Anterior cingulate cortex (tissue), 58 donors: ENCODE measurements at regions not wholly inside any gene's neighbourhood (a gene's known extent, or its start where the extent isn't known, plus 50 kb on each side); places are given as distances from the start of the nearest gene placed in this dataset.
"Not testable (repeated sequence)": the region's sequence is repeated elsewhere in the genome, so short reads cannot be mapped to it uniquely, and the experiment has no call there.

Experiments
- DNase-seq, 58 donors: peaks; one replicate each; lab custom pipeline; 2025; lab: John Stamatoyannopoulos, UW

DNA sequence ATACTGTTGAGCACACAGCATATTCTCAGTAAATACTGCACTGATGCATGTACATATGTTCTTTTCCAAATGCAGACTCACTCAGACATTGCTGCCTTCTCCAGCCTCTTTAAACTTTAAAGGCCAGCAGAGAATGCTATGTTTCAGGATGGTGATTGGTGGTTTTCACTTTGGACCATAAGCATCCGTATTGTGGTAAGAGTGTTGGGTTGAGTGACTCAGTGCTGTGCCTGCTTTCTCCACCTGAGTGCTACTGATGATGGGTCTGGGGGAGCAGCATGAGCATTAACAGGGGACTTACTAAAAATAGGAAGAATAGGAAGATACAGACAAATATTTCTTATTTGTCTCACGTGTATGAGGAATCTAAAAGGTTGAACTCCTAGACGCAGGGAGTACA lies 56.3 kb upstream of the ZNF92 start:
- no peak for DNase-seq

DNA sequence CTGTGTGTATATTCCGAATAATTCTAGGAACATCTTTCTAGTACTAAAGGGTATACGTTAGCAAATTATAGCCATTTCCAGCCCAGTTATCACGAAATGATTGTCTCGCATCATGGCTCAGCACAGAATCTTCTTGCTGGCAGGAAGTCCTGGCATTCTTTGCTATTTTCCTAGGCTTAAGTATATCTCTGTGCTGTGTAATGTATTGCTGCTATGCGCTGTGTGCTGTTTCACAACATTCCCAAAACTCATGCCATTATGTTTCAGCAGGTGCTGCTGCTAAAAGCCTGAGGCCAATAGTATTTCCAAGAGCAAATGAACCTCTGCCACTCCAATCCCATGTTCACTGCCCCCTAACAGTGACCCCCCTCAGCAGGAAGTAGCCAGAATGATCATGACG lies 62.9 kb upstream of the ZNF92 start:
- DNase-seq: no peak

DNA sequence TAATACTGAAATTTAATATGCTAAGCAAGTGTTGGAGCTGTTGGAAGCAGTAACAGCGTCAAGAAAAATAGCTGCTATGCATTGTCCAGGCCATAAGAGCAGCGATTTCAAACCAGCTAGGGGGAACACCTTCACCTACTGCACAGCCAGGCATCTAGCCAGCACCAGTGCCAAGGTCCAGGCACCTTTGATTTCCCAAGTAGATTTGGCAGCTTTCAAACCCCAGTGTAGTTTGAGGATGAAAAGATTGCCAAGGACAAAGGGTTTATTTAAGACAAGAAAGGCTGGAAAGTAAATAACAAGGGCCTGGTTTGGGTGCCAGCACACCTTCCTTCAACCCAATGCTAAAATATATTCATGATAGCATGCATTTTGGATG lies 65.4 kb upstream of the ZNF92 start:
- DNase-seq: no peak

DNA sequence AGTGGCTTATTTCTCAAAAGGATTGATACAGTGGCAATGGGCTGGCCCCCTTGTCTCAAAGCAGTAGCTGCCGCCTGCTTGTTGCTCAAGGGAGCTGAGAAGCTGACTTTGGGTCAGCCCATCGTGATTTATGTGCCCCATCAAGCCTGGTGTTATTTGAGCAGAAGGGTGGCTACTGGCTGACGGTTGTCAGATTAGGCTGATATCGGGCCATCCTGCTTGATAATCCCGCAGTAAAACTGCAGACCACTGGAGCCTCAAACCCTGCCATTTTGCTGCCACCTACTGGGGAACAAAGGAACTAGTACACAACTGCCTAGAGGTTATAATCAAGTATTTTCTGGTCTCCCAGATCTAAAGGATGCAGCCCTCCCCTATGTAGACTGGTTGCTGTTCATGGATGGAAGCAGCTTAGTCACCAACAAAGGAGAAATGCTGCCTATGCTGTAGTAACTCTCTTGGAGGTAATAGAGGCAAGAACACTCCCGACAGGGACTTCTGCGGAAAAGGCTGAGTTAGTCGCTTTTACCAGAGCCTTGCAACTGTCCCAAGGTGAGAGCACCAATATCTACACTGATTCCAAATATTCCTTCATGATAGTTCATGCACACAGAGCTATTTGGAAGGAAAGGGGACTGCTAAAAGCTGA lies 65.9 kb upstream of the ZNF92 start:
- peak in 46 of 58 donors; percentile 1 to 66 (median 14) for DNase-seq

DNA sequence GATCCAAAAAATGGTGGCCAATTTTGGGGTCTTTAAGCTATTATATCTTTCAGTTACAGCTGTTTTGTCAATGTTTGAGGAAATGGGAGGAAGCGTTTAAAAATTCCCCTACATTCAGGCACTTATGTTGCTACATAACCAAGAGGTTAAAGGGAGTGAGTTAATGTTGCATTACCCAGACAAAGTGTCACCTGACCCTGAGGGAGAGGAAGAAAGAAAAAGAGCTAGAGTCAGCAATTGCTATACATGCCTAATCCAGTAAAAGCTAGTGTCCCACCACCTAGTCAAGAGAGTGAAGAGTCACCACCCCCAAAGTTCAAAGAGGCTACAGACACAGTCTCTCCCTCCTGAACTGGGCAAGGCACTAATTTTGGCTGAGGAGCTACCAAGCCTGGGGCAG lies 69.5 kb upstream of the ZNF92 start:
- no peak for DNase-seq

DNA sequence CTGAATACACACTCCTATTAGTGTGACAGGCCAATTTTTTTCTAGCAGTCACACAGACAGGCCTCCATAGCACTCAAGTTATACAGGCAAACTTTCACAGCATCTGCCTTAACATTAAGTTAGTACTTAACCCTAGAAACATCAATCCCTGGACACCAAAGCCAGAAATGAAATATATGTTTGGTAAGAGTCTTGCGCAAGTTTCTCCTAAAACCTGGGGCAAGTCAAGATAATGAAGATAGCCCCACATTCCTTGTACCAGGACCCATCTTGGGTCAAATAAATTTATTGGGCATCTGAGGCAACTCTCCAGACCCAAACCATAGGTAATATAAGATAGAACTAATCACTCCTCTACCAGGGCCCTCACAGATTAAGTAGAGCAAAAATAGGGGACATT lies 70.8 kb upstream of the ZNF92 start:
- no peak for DNase-seq

DNA sequence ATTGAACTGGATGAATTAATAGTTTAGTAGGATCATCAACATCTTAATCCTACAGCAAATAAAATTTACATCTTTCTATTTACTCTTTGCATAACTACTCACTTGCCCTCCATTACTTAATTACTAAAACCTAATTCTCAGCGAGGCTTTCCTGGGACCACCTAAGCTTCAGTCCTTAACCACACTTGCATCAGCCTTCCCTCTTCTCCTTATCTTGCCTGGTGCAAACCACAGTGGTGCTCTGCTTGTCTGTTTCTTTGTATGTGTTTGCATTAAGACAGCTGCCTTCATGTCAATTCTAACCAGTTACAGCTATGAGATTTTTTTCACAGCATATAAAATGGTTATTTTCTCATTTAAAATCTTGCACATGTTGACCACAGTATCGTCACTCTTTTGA lies 72.6 kb upstream of the ZNF92 start:
- DNase-seq: no peak

DNA sequence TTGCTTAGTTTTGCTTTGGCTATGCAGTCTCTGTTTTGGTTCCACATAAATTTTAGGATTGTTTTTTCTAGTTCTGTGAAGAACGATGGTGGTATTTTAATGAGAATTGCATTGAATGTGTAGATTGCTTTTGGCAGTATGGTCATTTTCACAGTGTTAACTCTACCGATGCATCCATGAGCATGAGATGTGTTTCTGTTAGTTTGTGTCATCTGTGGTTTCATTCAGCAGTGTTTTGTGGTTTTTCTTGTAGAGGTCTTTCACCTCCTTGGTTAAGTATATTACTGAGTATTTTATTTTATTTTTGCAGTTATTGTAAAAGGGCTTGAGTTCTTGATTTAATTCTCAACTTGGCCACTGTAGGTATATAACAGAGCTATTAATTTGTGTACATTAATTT lies 78.2 kb upstream of the ZNF92 start:
- no peak for DNase-seq

DNA sequence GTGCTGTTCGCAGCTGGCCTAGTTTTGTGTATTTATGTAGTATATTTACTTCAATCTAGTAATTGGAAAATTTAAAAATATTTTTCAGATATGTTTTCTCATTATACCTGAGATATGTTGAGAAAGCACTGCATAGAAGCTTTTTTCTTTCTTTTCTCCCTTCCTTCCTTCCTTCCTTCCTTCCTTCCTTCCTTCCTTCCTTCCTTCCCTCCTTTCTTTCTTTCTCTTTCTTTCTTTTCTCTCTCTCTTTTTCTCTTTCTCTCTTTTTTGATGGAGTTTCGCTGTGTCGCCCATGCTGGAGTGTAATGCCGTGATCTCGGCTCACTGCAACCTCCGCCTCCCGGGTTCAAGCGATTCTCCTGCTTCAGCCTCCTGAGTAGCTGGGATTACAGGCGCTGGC lies 83.3 kb upstream of the ZNF92 start:
- not testable (repeated sequence) for DNase-seq

DNA sequence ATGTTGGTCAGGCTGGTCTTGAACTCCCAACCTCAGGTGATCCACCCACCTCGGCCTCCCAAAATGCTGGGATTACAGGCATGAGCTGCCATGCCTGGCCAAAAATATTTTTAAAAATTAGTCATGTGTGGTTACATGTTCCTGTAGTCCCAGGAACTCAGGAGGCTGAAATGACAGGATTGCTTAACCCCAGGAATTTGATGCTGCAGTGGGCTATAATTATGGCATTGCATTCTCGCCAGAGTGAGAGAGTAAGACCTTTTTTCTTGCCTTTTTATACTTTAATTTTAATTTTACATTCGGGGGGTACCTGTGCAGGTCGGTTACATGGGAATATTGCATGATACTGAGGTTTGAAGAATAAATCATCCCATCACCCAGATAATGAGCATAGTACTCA lies 86.6 kb upstream of the ZNF92 start:
- DNase-seq: no peak

DNA sequence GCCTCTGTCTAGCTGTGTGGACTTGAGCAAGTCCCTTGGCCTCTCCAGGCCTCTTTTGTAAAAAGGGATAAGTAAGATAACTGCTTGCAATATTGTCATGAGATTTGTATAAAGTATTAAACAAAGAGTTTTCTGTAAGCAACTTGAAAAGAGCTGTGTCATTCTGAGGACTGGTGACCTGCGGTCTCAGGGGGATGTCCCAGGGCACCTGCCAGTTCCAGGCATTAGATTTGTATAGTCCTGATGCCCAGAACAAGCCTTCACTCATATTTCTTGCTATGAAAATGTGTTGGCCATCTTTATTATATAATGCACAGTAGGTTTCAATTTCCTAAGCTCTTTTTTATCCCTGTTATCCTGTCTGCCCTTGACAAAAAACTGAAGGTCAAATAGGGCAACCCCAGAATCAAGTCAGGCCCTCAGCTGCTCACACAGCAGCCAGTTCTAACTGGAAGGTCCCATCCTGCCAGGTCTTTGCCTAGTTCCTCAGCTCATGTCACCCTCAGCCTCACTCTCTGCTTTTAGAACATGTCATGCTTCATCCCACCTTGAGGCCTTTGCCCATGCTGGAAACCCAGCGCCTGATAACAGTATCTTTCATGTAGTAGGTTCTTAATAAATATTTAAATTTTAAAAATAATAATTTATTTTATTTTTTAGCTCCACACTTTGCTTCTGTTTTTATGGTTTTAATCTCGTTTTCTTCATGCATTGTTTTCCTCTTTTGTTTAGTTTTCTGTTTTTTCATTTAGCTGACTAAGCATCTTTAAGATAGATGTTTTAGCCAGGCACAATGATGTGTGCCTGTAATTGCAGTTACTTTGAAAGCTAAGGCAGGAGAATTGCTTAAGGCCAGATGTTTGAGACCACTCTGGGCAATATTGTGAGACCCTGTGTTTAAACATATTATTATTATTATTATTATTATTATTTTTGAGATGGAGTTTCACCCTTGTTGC lies 87.5 kb upstream of the ZNF92 start:
- DNase-seq: no peak

DNA sequence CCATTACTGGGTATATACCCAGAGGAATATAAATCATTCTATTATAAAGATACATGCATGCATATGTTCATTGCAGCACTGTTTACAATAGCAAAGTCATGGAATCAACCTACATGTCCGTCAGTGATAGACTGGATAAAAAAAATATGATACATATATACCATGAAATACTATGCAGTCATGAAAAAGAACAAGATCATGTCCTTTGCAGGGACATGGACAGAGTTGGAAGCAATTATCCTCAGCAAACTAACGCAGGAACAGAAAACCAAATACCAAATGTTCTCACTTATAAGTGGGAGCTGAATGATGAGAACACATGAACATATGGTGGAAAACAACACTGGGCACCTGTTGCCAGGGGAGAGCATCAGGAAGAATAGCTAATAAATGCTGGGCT lies 88.4 kb upstream of the ZNF92 start:
- not testable (repeated sequence) for DNase-seq

DNA sequence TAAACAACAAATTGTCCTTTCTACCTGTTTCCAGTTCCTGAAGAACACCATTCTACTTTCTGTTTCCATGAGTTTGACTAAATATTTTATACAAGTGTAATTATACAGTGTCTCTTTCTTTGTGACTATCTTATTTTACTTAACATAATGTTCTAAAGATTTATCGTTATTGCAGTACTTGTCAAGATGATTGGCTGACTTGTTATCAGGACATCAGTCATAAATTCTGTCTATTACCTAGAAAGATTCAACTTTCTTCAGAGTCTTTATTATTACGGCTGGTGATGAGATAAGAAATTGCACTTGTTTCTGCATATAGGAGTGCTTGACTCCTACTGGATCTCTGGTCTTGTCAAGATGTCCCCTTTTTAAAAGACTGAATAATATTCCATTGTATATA lies 93.9 kb upstream of the ZNF92 start:
- no peak for DNase-seq

DNA sequence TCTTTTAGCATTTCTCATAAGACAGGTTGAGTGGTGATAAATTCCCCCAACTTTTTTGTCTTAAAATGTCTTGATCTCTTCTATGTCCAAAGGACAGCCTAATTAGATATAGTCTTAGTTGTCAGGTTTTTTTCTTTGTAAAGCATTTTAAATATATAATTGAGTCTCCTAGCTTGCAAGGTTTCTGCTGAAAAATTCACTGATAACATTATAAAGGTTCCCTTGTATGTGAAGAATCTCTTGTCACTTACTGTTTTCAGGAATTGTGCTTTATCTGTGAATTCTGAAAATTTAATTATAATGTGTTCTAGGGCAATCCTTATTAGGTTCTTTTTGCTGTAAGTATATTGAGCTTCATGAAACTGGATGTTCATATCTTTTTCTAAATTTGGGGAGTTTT lies 96.8 kb upstream of the ZNF92 start:
- no peak for DNase-seq

DNA sequence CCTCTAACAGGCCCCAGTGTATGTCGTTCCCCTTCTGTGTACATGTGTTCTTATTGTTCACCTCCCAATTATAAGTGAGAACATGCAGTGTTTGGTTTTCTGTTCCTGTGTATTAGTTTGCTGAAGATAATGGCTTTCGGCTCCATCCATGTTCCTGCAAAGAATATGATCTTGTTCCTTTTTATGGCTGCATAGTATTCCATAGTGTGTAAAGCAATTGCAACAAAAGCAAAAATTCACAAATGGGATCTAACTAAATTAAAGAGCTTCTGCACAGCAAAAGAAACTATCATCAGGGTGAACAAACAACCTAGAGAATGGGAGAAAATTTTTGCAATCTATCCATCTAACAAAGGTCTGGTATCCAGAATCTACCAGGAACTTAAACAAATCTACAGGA lies 102.2 kb upstream of the ZNF92 start:
- DNase-seq: not testable (repeated sequence)

DNA sequence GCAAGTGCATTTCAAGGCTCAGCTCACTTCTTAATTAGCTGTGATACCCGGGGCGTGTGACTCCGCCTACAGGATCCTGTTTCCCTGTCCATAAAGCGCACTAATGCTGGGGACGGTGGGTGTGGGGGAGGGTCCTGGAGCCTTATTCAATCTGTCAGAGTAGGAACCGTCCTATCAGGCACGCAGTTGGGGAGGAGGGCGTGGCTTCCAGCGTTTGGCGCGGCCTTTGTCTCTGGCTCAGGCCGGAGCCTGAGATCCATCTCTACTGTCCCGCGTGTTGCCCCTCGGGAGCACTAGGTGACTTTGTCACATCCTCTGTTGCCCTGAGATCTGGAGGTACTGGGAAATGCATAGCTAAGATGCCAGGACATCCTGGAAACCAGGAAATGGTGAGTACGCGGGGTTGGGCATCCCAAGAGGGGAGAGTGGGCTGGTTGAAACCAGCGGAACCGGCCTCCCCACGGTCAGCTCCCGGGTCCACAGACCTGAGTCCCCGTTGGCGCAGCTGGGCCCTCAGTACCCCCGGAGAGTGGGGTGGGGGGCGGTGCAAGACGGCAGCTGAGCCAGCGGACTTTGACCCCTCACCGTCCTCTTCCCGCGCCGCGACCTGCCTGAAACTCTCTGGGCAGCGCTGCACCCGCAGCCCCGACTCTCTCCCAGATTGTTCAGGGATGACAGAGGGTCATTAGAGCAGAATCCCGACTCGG lies 104.4 kb upstream of the ZNF92 start:
- DNase-seq: peak in 3 of 58 donors; percentile 1 to 6 (median 5)

DNA sequence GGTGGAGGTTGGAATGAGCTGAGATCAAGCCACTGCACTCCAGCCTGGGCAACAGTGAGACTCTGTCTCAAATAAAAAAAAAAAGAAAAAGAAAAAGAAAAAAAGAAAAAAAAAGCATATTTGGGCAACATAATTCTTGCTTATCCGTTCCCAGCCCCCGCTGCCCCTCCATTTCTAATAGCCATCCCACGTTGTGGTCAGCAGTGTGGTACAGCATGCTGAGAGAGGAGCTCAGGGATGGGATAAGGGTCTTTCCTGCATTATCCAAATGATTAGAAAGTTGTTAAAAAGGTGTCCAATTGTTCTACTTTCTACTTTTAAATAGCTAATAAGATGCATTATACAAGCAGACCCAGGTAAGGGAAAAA lies 104.9 kb upstream of the ZNF92 start:
- no peak for DNase-seq

DNA sequence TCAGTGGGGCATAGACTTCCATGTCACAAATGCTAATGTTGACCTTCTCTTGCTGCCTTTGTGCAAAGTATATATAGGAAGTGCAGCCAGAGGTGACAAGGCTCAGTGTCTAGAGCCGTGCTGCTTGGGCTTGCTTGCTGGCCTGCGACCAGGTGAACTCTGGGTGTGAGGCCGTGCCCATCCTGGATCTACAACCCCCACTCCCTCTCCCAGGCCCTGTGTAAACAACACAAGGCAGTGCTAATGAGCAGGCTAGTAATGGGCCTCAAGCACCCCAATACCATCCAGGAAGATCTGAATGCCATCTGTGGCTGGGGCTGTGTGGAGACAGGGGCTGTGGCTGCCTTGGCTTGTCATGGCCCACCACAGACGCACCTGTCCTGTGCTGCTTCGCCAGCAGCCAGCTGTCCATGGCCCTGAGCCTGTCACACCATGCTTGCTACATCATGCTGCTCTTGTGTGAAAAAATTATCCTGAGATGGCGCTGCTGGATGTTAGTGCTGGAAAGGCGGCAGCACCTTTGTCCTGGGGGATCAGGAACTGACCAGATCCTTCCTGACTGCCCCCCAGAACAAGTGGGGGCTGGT lies 107.6 kb upstream of the ZNF92 start:
- DNase-seq: no peak

DNA sequence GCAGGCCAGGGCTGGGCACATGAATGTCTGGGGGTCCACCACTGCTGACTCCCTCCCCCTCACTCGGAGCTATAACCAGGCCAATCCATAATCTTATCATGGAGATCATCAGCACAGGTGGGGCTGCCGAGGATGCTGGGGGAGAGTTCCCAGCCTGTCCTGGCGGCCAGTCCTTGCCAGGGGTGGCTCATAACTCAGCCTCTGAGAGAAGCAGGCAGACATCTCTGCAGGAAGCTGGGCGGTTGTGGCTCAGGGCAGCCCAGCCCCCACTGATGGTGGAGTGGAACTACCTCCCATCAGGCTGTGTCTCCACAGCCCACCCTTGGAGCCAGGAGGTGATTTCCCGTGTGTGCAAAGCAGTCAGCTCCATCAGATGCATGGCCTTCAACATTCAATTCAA lies 109.4 kb upstream of the ZNF92 start:
- no peak for DNase-seq

DNA sequence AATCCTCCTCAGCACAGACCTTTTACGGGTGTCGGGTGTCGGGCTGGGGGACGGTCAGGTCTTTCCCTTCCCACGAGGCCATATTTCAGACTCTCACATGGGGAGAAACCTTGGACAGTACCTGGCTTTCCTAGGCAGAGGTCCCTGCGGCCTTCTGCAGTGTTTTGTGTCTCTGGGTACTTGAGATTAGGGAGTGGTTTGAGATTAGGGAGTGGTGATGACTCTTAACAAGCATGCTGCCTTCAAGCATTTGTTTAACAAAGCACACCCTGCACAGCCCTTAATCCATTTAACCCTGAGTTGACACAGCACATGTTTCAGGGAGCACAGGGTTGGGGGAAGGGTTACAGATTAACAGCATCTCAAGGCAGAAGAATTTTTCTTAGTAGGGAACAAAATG lies 113.0 kb upstream of the ZNF92 start:
- DNase-seq: not testable (repeated sequence)
